Kidney glomerular epithelial cell (primary cell): ENCODE measurements at regions not wholly inside any gene's neighbourhood (a gene's known extent, or its start where the extent isn't known, plus 50 kb on each side); places are given as distances from the start of the nearest gene placed in this dataset.
"Not testable (repeated sequence)": the region's sequence is repeated elsewhere in the genome, so short reads cannot be mapped to it uniquely, and the experiment has no call there.

Source experiments
- DNase-seq: peaks from one replicate; lab custom pipeline; 2025; lab: John Stamatoyannopoulos, UW

- not testable (repeated sequence) for DNase-seq
These were observed 201.8 kb upstream of the ETAA1 start for GRCh38 chr2:67195327-67195726.

GRCh38 chr2:67201521-67201920 lies 195.6 kb upstream of the ETAA1 start:
- no peak for DNase-seq

GRCh38 chr2:67204349-67204748 lies 192.8 kb upstream of the ETAA1 start:
- DNase-seq: no peak

GRCh38 chr2:67208887-67209500 lies 188.1 kb upstream of the ETAA1 start:
- no peak for DNase-seq

- no peak for DNase-seq
These were observed 186.7 kb upstream of the ETAA1 start for GRCh38 chr2:67210430-67210829.

GRCh38 chr2:67212203-67212602 lies 184.9 kb upstream of the ETAA1 start:
- no peak for DNase-seq

GRCh38 chr2:67213270-67213670 lies 183.9 kb upstream of the ETAA1 start:
- DNase-seq: no peak

- DNase-seq: no peak
These were observed 183.3 kb upstream of the ETAA1 start for GRCh38 chr2:67213677-67214402.

GRCh38 chr2:67214585-67215185 lies 182.4 kb upstream of the ETAA1 start:
- DNase-seq: no peak

- peak; percentile 64 for DNase-seq
These were observed 181.7 kb upstream of the ETAA1 start for GRCh38 chr2:67215214-67216055.

GRCh38 chr2:67216103-67216502 lies 181.0 kb upstream of the ETAA1 start:
- no peak for DNase-seq

GRCh38 chr2:67216881-67217280 lies 180.3 kb upstream of the ETAA1 start:
- no peak for DNase-seq

GRCh38 chr2:67217398-67217797 lies 179.7 kb upstream of the ETAA1 start:
- DNase-seq: no peak

- DNase-seq: no peak
These were observed 179.1 kb upstream of the ETAA1 start for GRCh38 chr2:67218056-67218455.

GRCh38 chr2:67219651-67220050 lies 177.5 kb upstream of the ETAA1 start:
- no peak for DNase-seq

GRCh38 chr2:67221266-67221665 lies 175.9 kb upstream of the ETAA1 start:
- no peak for DNase-seq

- no peak for DNase-seq
These were observed 171.7 kb upstream of the ETAA1 start for GRCh38 chr2:67225287-67225973.

- DNase-seq: no peak
These were observed 167.4 kb upstream of the ETAA1 start for GRCh38 chr2:67229706-67230105.

GRCh38 chr2:67232936-67233335 lies 164.2 kb upstream of the ETAA1 start:
- no peak for DNase-seq

GRCh38 chr2:67234440-67234839 lies 162.7 kb upstream of the ETAA1 start:
- peak; percentile 27 for DNase-seq

GRCh38 chr2:67237288-67237687 lies 159.8 kb upstream of the ETAA1 start:
- peak; percentile 2 for DNase-seq

- no peak for DNase-seq
These were observed 156.6 kb upstream of the ETAA1 start for GRCh38 chr2:67240507-67240906.
